RWPE2 (cell line): ENCODE measurements at regions not wholly inside any gene's neighbourhood (a gene's known extent, or its start where the extent isn't known, plus 50 kb on each side); places are given as distances from the start of the nearest gene placed in this dataset.

ENCODE experiments used
- ATAC-seq: fragments of 200-7000 bp; cut with Tn5 transposase; 3 replicates; pipeline ENCODE4 v1.9.1; 2021; ENCODE audit warnings: low read depth
- DNase-seq: peaks from one replicate; pipeline ENCODE4 v3.0.0-alpha.2; 2020; ENCODE audit warnings: low spot score
- H3K27ac ChIP-seq: fragments of 450-650 bp; 2 replicates; pipeline ENCODE4 v1.5.1; 2017; ENCODE audit warnings: mild to moderate bottlenecking; ENCODE audit not compliant: poor library complexity, severe bottlenecking
- H3K27me3 ChIP-seq: fragments of 250-450 bp; sonication (Bioruptor Pico); 2 replicates; pipeline ENCODE4 v1.5.1; 2021; ENCODE audit warnings: mild to moderate bottlenecking, moderate library complexity; ENCODE audit not compliant: insufficient read depth, poor library complexity, severe bottlenecking
- H3K36me3 ChIP-seq: fragments of 250-450 bp; sonication (Bioruptor Pico); 2 replicates; pipeline ENCODE4 v1.5.1; 2020; ENCODE audit warnings: low read depth, mild to moderate bottlenecking, moderate library complexity
- H3K4me1 ChIP-seq: fragments of 250-450 bp; sonication (Bioruptor Pico); 2 replicates; pipeline ENCODE4 v1.5.1; 2021; ENCODE audit warnings: mild to moderate bottlenecking, moderate library complexity; ENCODE audit not compliant: insufficient read depth, poor library complexity, severe bottlenecking
- H3K4me3 ChIP-seq: fragments of 250-450 bp; sonication (Bioruptor Pico); 2 replicates; pipeline ENCODE4 v1.5.1; 2021; ENCODE audit warnings: mild to moderate bottlenecking, moderate library complexity; ENCODE audit not compliant: severe bottlenecking
- H3K9me3 ChIP-seq: fragments of 250-450 bp; sonication (Bioruptor Pico); 2 replicates; pipeline ENCODE4 v1.5.1; 2021; ENCODE audit warnings: mild to moderate bottlenecking, moderate library complexity; ENCODE audit not compliant: severe bottlenecking
- CTCF ChIP-seq: fragments of 450-650 bp; IDR thresholded peaks from one replicate; pipeline ENCODE4 v1.5.1; 2017; ENCODE audit warnings: mild to moderate bottlenecking, moderate library complexity; ENCODE audit not compliant: poor library complexity, severe bottlenecking

GRCh38 chr19:32020538-32020937 lies 324.9 kb upstream of the ZNF507 start:
- H3K4me3 ChIP-seq: no peak overlapping the region
- no peak for ATAC-seq
- H3K27me3 ChIP-seq: no peaks in the 10 kb centered on the region
- H3K9me3 ChIP-seq: peaks cover 2% of the 10 kb centered on the region
- no peaks in the 10 kb centered on the region for H3K36me3 ChIP-seq
- H3K4me1 ChIP-seq: peaks cover 18% of the 10 kb centered on the region
- TF ChIP-seq CTCF: no peak
- H3K27ac ChIP-seq: no peak overlapping the region
- DNase-seq: no peak

- ATAC-seq (no peak), DNase-seq (no peak)
- Histone ChIP-seq H3K9me3 (no peaks in the 10 kb centered on the region), H3K36me3 (no peaks in the 10 kb centered on the region), H3K4me1 (peaks cover 13% of the 10 kb centered on the region), H3K27ac (no peak overlapping the region), H3K4me3 (no peak overlapping the region), H3K27me3 (no peaks in the 10 kb centered on the region)
- no peak for TF ChIP-seq CTCF
These were observed 323.3 kb upstream of the ZNF507 start for GRCh38 chr19:32022044-32022640.

- H3K9me3 ChIP-seq: no peaks in the 10 kb centered on the region
These were observed 322.5 kb upstream of the ZNF507 start for GRCh38 chr19:32022731-32023563.

GRCh38 chr19:32023564-32023832 lies 321.9 kb upstream of the ZNF507 start:
- TF ChIP-seq CTCF: no peak
- H3K27ac ChIP-seq: no peak overlapping the region
- DNase-seq (no peak), ATAC-seq (no peak)
- H3K9me3 ChIP-seq: no peaks in the 10 kb centered on the region
- H3K27me3 ChIP-seq: no peaks in the 10 kb centered on the region
- H3K36me3 ChIP-seq: no peaks in the 10 kb centered on the region
- peaks cover 4% of the 10 kb centered on the region for H3K4me1 ChIP-seq
- no peak overlapping the region for H3K4me3 ChIP-seq

More at GRCh38 chr19:32022731-32023563, 322.5 kb upstream of the ZNF507 start:
- H3K4me1 ChIP-seq: peaks cover 7% of the 10 kb centered on the region
- DNase-seq: no peak
- H3K4me3 ChIP-seq: no peak overlapping the region
- H3K27ac ChIP-seq: no peak overlapping the region
- TF ChIP-seq CTCF: no peak
- no peaks in the 10 kb centered on the region for H3K27me3 ChIP-seq
- H3K36me3 ChIP-seq: no peaks in the 10 kb centered on the region
- no peak for ATAC-seq

GRCh38 chr19:32029235-32029634 lies 316.2 kb upstream of the ZNF507 start:
- Histone ChIP-seq H3K4me3 (no peak overlapping the region), H3K36me3 (no peaks in the 10 kb centered on the region), H3K4me1 (no peaks in the 10 kb centered on the region), H3K27me3 (no peaks in the 10 kb centered on the region), H3K27ac (no peak overlapping the region), H3K9me3 (no peaks in the 10 kb centered on the region)
- no peak for DNase-seq
- TF ChIP-seq CTCF: no peak
- ATAC-seq: no peak
